GM20000 (cell line): ENCODE measurements at regions not wholly inside any gene's neighbourhood (a gene's known extent, or its start where the extent isn't known, plus 50 kb on each side); places are given as distances from the start of the nearest gene placed in this dataset.

Experiments used
- DNase-seq: peaks from one replicate; pipeline ENCODE4 v3.0.0; 2012; ENCODE audit warnings: low spot score
- TF ChIP-seq, protein P1 (sequence below): IDR thresholded peaks from 2 replicates; pipeline ENCODE4 v1.5.1; 2012; ENCODE audit warnings: mild to moderate bottlenecking, control low read depth; ENCODE audit errors: extremely low read depth, missing control alignments

DNA sequence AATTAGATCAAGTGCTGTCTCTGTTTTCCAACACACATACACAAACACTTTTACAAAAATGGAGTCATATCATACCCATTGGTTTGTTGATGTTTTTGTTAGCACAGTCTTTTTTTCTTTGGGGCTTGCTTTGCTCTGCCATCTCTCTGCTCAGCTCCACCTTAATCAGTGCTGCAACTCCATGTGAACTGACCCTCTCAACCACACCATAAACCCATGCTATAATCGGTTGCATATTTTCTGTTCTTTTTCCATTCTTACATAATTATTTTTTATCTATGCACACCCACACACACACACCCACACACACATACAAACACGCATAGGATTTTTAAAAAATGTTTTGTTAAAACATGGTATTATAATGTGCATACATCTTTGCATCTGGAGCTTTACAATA is 91.0 kb upstream of the CDH13 start:
- no peak for DNase-seq
- TF ChIP-seq, protein P1, sequence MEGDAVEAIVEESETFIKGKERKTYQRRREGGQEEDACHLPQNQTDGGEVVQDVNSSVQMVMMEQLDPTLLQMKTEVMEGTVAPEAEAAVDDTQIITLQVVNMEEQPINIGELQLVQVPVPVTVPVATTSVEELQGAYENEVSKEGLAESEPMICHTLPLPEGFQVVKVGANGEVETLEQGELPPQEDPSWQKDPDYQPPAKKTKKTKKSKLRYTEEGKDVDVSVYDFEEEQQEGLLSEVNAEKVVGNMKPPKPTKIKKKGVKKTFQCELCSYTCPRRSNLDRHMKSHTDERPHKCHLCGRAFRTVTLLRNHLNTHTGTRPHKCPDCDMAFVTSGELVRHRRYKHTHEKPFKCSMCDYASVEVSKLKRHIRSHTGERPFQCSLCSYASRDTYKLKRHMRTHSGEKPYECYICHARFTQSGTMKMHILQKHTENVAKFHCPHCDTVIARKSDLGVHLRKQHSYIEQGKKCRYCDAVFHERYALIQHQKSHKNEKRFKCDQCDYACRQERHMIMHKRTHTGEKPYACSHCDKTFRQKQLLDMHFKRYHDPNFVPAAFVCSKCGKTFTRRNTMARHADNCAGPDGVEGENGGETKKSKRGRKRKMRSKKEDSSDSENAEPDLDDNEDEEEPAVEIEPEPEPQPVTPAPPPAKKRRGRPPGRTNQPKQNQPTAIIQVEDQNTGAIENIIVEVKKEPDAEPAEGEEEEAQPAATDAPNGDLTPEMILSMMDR, result no peak

DNA sequence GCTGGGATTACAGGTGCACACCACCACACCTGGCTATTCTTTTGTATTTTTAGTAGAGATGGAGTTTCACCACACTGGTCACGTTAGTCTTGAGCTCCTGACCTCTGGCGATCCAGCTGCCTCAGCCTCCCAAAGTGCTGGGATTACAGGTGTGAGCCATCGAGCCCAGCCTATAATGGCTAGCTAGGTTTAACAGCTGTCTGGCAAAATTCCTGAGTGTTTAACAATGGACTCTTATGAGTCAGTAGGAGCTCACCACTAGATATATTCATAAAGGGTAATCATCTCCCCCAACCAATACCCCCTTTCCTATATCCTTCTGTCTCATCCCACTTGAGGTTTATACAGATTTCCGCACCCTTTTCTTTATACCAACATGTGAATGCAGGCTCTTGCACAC is 91.5 kb upstream of the CDH13 start:
- TF ChIP-seq, protein P1, result no peak
- DNase-seq, result no peak

DNA sequence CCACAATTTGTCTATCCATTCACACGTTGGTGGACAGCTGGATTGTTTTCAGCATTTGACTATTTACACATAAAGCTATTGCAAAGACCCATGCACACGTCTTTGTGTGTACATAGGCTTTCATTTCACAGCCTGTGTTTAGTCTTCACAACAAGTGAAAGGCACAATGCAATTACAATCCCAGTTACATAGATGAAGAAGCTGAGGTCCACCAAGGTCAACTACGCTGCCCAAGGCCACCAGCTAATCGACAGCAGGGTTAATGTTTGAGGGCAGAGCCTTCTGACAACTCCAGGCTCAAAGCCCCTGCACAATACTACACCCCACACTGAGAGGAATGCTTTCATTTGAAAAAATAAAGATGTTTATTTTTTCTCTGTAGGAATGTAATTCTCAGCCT is 93.6 kb upstream of the CDH13 start:
- no peak for DNase-seq
- TF ChIP-seq, protein P1, result no peak

DNA sequence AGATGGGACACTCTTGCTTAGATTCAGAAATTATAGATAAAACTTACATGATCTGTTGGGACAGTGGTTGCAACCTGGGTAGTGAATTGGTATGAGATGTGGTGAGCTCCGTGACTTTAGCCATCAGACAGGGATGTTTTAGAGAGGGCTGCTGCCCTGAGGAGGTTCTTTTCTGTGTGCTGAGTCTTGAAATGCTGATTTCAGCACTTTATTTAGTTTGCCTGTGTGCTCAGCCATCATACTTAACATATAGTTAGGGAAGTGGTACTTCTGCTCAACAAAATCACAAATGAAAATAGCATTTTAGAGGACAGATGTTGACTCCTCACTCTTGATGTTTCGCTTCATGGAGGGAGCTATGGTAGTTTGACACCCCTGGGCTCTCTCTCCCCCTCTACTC is 95.9 kb upstream of the CDH13 start:
- TF ChIP-seq, protein P1, result no peak
- DNase-seq, result no peak

DNA sequence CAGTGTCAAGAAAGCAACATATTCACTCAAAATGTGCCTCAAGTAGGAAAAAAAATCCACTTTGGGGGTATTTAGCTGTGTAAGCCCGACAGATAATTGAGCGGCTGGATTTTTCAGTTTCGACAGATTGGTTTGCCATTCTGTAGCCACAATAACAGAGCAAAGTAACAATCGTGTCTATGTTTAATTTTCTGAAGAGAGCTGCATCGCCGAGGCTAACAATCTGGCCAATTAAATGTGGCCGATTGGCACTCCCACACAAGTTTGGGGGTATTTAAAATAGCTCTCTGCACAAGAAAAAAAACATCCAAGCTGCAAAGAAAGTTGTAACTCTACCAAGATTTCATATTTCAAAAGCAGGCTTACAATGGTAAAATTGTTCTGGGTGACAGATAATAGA is 99.7 kb upstream of the CDH13 start:
- DNase-seq, result no peak

DNA sequence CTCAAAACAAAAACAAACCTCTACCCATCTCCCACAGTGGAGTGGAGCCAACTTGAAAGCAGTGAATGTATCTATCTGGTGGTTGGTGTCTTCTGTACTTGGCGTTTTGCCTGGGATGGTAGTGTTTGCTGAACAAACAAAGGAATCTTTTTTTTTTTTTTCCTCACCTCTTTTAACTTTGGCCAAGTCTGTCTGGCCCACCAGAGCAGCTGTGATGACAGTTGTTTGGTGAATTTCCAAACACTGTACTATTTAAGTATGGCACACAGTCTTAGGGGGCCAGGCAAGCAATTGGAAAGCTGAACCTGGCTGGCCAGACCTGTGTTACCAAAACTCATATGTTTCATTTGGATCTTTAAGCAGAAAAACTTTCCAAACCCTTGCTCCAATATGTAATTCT is 101.8 kb upstream of the CDH13 start:
- TF ChIP-seq, protein P1, result no peak
- DNase-seq, result no peak

More for the DNA sequence above, 99.7 kb upstream of the CDH13 start:
- TF ChIP-seq, protein P1, result no peak

DNA sequence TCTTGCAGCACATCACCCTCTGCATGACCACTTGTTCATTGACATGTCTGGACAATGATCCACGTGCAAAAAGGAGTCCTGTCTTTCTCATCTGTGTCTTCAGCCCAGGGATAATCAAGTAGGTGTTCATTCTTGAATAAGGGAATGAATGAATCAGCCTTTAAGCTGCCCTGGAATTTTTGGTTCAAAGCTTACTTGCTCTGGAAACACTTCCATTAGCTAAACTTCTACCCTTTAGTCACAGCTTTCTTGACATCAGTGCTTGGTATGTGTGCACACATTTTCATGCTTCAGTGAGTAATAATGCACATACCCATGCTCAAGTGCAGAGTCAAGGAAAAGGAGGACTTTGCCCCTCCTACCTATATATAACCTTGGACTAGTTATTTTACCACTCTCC is 103.0 kb upstream of the CDH13 start:
- DNase-seq, result no peak
- TF ChIP-seq, protein P1, result no peak
